Kidney (tissue), 13 donors: ENCODE measurements at regions not wholly inside any gene's neighbourhood (a gene's known extent, or its start where the extent isn't known, plus 50 kb on each side); places are given as distances from the start of the nearest gene placed in this dataset.

Source experiments
- DNase-seq, 5 donors: peaks; one replicate each; pipeline ENCODE4 v3.0.0-alpha.2; 2013 to 2020
- FAIRE-seq: peaks from 2 replicates; lab custom pipeline; 2012; peaks lifted over from hg19 to GRCh38; lab: Jason Lieb, UNC
- H3K27ac ChIP-seq, 2 donors: one replicate each; pipeline ENCODE4 v1.7.0; 2013; ENCODE audit warnings: low read depth in 2 of 2, low read length in 2 of 2, inconsistent platforms in 1 of 2
- H3K27me3 ChIP-seq: one replicate; pipeline ENCODE4 v1.7.1; 2013; ENCODE audit warnings: low read length, inconsistent platforms; ENCODE audit not compliant: control insufficient read depth, insufficient read depth
- H3K36me3 ChIP-seq, 3 donors: one replicate each; pipeline versions ENCODE4 v1.7.0 to v1.7.1; 2013; ENCODE audit warnings: low read length in 3 of 3, control low read depth in 1 of 3, inconsistent platforms in 1 of 3; ENCODE audit not compliant: insufficient read depth in 3 of 3, control insufficient read depth in 2 of 3
- H3K4me1 ChIP-seq, 3 donors: one replicate each; pipeline versions ENCODE4 v1.7.0 to v1.7.1; 2013; ENCODE audit warnings: low read length in 3 of 3, inconsistent platforms in 1 of 3, low read depth in 1 of 3; ENCODE audit not compliant: control insufficient read depth in 2 of 3, insufficient read depth in 2 of 3
- H3K4me3 ChIP-seq, 3 donors: one replicate each; pipeline versions ENCODE4 v1.7.0 to v1.8.1; 2013; ENCODE audit warnings: low read length in 3 of 3, control low read depth in 1 of 3, inconsistent platforms in 1 of 3
- H3K9ac ChIP-seq, 3 donors: one replicate each; pipeline versions ENCODE4 v1.7.0 to v1.7.1; 2013; ENCODE audit warnings: low read length in 3 of 3, control low read depth in 1 of 3, inconsistent platforms in 1 of 3
- H3K9me3 ChIP-seq, 3 donors: one replicate each; pipeline versions ENCODE4 v1.7.0 to v1.7.1; 2013; ENCODE audit warnings: low read length in 3 of 3, control low read depth in 1 of 3, inconsistent platforms in 1 of 3; ENCODE audit not compliant: control insufficient read depth in 2 of 3, insufficient read depth in 1 of 3
- CTCF ChIP-seq: IDR thresholded peaks from 3 replicates; pipeline ENCODE4 v1.5.1; 2012; ENCODE audit warnings: mild to moderate bottlenecking, moderate library complexity, borderline replicate concordance; ENCODE audit not compliant: insufficient read depth; ENCODE audit errors: extremely low read depth
- intact Hi-C: fragments of 100-400 bp; cut with DNase I; formaldehyde crosslinking; loops from one replicate; pipeline ENCODE4 v1.11.1; 2022
- donor health status: control.
- donor health status: control.
- donor health status: control.
- donor health status: control.
- donor health status: control.
- donor health status: DM: yes; HTN: yes; CAD: no.
- donor health status: Normal renal cell carcinoma (clear cell type).

- no peak for FAIRE-seq
- Histone ChIP-seq H3K27me3 (no peaks in the 10 kb centered on the region), H3K9me3 (no peaks in the 10 kb centered on the region), H3K36me3 (no peaks in the 10 kb centered on the region), H3K4me3 (no peak overlapping the region), H3K4me1 (no peaks in the 10 kb centered on the region), H3K9ac (no peak overlapping the region), H3K27ac (no peak overlapping the region)
- no peak for TF ChIP-seq CTCF
- no peak for DNase-seq
- intact Hi-C loops = no loop called here
Observed at GRCh38 chr5:118728191-118728590, 260.2 kb downstream of the DTWD2 start.

DNA sequence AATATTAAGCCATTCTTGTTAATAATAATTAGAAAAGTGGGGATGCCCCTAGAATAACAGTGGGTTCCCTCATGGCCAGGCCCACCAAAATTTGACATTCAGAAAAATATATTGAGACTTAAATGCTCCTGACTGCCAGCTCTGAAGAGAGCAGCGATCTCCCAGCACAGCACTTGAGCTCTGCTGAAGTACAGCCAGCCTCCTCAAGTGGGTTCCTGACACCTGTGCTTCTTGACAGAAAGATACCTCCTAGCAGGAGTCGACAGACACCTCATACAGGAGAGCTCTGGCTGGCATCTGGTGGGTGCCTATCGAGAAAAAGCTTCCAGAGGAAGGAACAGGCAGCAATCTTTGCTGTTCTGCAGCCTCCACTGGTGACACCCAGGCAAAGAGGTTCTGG lies 261.5 kb downstream of the DTWD2 start:
- H3K27ac ChIP-seq = no peak overlapping the region
- H3K4me3 ChIP-seq = no peak overlapping the region
- no peak overlapping the region for H3K9ac ChIP-seq
- no peaks in the 10 kb centered on the region for H3K9me3 ChIP-seq
- FAIRE-seq (no peak), DNase-seq (no peak)
- no peak for TF ChIP-seq CTCF
- H3K4me1 ChIP-seq = no peaks in the 10 kb centered on the region
- H3K27me3 ChIP-seq = no peaks in the 10 kb centered on the region
- no peaks in the 10 kb centered on the region for H3K36me3 ChIP-seq
- intact Hi-C loops = no loop called here

- Histone ChIP-seq H3K27me3 (no peaks in the 10 kb centered on the region), H3K4me3 (no peak overlapping the region), H3K36me3 (no peaks in the 10 kb centered on the region), H3K27ac (no peak overlapping the region), H3K9me3 (no peaks in the 10 kb centered on the region), H3K4me1 (no peaks in the 10 kb centered on the region), H3K9ac (no peak overlapping the region)
- no peak for FAIRE-seq
- no peak for TF ChIP-seq CTCF
- DNase-seq = peak in 1 of 5 donors; percentile 3
- intact Hi-C loops = no loop called here
Observed at GRCh38 chr5:118723021-118723338, 265.4 kb downstream of the DTWD2 start.
